ENCODE measurements at regions not wholly inside any gene's neighbourhood (a gene's known extent, or its start where the extent isn't known, plus 50 kb on each side); places are given as distances from the start of the nearest gene placed in this dataset.

GRCh38 chr11:19404787-19405186, 164.0 kb upstream of the E2F8 start:
- TF ChIP-seq CTCF (conservative IDR thresholded peaks at IDR 0.05; ENCODE audit: low read depth, low read length) (no peak), EZH2 (IDR thresholded peaks at IDR 0.05; ENCODE audit: borderline replicate concordance, low read depth, low read length, poor library complexity, severe bottlenecking) (no peak)

Measured in A673 (cell line).